GM12865 (cell line): ENCODE measurements at regions not wholly inside any gene's neighbourhood (a gene's known extent, or its start where the extent isn't known, plus 50 kb on each side); places are given as distances from the start of the nearest gene placed in this dataset.

Experiments
- DNase-seq: peaks from one replicate; pipeline ENCODE4 v3.0.0; 2010; ENCODE audit warnings: low read depth
- H3K4me3 ChIP-seq: 2 replicates; pipeline ENCODE4 v1.5.1; 2011; ENCODE audit warnings: mild to moderate bottlenecking, low read depth, low read length, control low read depth
- TF ChIP-seq, protein P1 (sequence below): IDR thresholded peaks from 2 replicates; pipeline ENCODE4 v1.5.1; 2011; ENCODE audit warnings: low read length, control low read depth, low read depth, inconsistent platforms; ENCODE audit not compliant: insufficient read depth; ENCODE audit errors: missing control alignments

DNA sequence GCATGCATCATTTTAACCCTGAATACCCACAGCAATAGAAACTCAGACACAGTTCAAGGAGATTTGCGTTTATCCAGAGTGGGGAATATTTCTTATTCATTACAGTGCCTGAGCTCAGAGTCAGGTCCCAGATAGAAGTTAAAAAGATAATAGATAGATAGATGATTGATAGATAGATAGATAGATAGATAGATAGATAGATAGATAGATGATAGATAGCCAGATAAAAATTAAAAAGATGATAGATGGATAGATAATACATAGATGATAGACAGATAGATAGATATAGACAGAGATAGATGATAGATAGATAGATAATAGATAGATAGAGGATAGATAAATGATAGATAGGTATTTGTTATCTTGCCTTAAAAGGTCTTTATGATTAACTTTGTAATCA lies 184.7 kb downstream of the MYLK4 start:
- TF ChIP-seq, protein P1, sequence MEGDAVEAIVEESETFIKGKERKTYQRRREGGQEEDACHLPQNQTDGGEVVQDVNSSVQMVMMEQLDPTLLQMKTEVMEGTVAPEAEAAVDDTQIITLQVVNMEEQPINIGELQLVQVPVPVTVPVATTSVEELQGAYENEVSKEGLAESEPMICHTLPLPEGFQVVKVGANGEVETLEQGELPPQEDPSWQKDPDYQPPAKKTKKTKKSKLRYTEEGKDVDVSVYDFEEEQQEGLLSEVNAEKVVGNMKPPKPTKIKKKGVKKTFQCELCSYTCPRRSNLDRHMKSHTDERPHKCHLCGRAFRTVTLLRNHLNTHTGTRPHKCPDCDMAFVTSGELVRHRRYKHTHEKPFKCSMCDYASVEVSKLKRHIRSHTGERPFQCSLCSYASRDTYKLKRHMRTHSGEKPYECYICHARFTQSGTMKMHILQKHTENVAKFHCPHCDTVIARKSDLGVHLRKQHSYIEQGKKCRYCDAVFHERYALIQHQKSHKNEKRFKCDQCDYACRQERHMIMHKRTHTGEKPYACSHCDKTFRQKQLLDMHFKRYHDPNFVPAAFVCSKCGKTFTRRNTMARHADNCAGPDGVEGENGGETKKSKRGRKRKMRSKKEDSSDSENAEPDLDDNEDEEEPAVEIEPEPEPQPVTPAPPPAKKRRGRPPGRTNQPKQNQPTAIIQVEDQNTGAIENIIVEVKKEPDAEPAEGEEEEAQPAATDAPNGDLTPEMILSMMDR, result no peak
- no peak for DNase-seq
- no peak overlapping the region for H3K4me3 ChIP-seq

DNA sequence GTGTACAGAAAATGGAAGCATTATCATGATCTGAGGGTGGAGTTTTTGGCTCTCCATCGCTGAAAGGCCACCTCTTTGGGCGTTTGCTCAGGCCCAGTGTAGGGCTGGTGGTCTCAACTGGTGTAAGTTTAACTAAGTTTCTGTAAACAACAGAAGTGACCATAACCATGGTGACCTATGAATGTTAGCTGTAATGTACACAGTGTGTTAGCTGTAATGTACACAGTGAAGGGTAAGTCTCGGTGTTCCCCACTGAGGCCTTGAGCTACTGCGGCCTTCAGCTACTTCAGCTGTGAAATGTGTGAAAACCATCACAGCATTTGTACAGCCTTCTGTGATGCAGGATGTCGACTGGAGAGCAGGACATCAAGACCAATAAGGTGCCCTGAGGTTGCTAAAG lies 185.2 kb downstream of the MYLK4 start:
- TF ChIP-seq, protein P1, result no peak
- H3K4me3 ChIP-seq, result no peak overlapping the region
- no peak for DNase-seq

DNA sequence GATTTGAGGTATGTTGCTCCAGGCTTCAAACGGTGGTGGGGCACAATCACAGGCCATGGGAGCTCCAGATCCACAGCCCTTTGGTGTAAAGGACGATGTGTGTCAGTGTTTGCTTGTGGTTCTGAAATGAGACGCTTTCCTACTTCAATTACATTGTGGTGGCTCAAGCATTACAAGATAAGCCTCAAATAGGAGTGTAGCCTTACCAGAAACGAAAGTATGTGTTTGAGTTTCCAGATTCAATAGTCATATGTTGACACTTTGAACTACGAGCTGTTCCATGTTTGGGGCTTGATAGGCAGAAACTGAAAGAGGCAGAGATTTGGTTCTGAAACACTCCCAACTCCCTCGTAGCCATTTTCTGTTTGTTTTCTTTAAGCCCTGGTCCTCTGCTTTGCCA lies 187.1 kb downstream of the MYLK4 start:
- TF ChIP-seq, protein P1, result no peak
- DNase-seq, result peak; percentile 69
- no peak overlapping the region for H3K4me3 ChIP-seq

DNA sequence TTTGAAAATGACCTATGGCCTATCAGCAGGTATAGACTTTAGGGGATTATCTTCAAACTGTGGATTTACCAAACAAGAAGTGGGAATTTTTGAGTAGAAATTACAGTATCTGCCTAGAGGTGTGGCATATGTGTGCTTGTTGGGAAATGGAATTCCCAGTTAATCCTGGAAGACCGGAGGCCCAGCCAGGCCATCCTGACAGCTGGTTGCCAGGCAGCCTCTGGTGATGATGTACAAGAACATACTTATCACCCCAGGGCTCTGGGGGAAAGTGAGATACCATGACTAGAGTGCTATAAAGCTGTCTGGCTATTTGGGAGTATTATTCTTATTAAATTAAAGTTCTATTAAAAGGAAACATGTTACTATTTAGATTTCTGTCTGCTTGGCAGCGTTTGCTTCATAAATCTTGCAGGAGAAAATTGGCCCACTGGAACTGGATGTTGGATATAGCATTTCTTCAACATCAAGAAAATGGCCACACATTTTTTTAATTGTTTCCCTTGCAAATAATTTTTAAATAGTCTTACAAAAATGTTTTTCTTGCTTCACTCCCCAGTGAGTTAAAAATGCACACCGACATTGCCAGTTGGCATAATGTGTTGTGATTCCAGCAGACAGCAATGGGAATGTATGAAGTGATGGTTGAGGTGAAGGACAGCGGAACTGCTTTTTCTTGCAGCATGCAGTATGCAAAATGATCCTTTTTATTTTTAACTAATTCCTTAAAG lies 187.8 kb downstream of the MYLK4 start:
- no peak for DNase-seq
- TF ChIP-seq, protein P1, result no peak
- H3K4me3 ChIP-seq, result no peak overlapping the region

DNA sequence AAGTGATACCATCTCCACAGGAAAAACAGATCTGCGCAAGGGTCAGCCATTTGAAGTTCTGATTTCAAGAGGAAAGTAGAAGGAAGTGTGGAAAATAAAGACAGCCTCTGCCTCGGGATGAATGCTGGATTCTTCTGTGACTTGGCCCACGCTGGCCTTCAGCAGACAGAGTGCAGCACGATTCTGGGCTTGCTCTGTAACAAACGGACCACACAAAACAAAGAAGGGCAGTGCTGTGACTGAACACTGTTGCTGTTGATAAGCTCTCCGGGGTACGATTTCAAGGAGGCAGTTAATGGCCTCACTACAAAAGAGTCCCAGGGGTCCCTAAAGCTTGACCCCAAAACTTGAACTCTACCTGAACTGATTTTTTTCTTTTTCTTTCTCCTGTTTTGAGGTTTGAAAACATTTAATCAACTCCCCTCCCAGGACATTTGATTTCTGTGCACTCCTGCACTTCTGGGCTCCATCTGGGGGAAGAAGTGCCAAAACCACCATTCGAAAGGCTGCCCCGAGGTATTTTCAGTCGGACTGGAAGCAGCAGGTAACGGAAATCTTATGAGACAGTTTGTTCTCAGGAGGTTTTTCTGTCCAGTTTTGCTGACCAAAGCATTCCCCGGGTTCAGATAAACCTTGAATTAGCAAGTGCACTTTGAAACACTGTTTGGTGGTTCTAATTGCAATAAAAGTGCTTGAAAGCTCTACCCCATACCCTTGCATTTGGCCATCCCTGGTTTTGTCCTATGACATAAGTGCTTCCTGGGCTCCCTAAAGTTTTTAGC lies 189.6 kb downstream of the MYLK4 start:
- H3K4me3 ChIP-seq, result no peak overlapping the region

DNA sequence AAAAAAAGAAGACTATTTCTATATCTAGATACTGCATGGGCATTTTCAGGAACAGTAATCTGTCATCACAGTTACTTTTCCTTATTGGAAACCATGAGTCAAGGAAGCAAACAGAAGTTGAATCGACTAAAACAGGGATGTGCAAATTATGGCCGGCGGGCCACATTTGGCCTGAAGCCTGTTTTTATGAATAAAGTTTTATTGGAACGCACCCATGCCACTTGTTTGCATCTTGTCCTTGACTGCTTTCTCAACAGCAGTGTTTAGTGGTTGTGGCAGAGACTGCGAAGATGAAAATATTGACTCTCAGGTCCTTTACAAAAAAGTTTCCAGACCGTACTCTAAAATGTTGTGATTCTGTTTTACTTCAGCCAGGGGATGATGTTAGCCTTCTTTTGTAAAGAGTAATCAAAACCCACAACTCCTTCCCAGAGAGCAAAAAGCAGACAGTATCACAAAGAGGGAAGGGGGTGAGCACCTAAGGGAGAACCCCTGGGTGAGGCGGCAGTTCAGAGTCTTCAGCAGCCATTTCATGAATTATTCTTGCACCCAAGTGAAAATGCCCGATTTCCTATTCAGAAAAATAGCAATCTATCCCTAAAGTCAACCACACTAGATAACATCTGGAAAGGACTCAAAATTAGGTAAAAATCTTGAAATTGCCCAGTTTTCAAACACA lies 190.4 kb downstream of the MYLK4 start:
- DNase-seq, result no peak
- TF ChIP-seq, protein P1, result no peak
- H3K4me3 ChIP-seq, result no peak overlapping the region

More for the DNA sequence above, 189.6 kb downstream of the MYLK4 start:
- no peak for DNase-seq
- TF ChIP-seq, protein P1, result no peak
